Fibroblast of lung (primary cell): ENCODE measurements at regions not wholly inside any gene's neighbourhood (a gene's known extent, or its start where the extent isn't known, plus 50 kb on each side); places are given as distances from the start of the nearest gene placed in this dataset.
A peak's percentile ranks its signal among the peaks of the same experiment; 100 is the strongest.

Experiments
- EZH2 ChIP-seq: IDR thresholded peaks from 2 replicates; pipeline ENCODE4 v1.5.1; 2012; ENCODE audit warnings: low read length, control low read depth, mild to moderate bottlenecking; ENCODE audit errors: missing control alignments
- TF ChIP-seq, protein P1 (sequence below), 2 donors: IDR thresholded peaks in 1 of 2; conservative IDR thresholded peaks in 1 of 2; 1 replicate in 1 of 2; 2 replicates in 1 of 2; pipeline ENCODE4 v1.5.1; 2011 to 2012; ENCODE audit warnings: low read length in 2 of 2, control low read depth in 1 of 2, inconsistent platforms in 1 of 2, low read depth in 1 of 2, mild to moderate bottlenecking in 1 of 2

GRCh38 chr5:72611118-72611730 is 104.0 kb upstream of the ZNF366 start:
- TF ChIP-seq, protein P1, sequence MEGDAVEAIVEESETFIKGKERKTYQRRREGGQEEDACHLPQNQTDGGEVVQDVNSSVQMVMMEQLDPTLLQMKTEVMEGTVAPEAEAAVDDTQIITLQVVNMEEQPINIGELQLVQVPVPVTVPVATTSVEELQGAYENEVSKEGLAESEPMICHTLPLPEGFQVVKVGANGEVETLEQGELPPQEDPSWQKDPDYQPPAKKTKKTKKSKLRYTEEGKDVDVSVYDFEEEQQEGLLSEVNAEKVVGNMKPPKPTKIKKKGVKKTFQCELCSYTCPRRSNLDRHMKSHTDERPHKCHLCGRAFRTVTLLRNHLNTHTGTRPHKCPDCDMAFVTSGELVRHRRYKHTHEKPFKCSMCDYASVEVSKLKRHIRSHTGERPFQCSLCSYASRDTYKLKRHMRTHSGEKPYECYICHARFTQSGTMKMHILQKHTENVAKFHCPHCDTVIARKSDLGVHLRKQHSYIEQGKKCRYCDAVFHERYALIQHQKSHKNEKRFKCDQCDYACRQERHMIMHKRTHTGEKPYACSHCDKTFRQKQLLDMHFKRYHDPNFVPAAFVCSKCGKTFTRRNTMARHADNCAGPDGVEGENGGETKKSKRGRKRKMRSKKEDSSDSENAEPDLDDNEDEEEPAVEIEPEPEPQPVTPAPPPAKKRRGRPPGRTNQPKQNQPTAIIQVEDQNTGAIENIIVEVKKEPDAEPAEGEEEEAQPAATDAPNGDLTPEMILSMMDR (conservative IDR thresholded peaks at IDR 0.05 in 1 of 2, IDR thresholded peaks at IDR 0.05 in 1 of 2; ENCODE audit: low read depth in 1 of 2, low read length in 2 of 2): peak; percentile 97 to 100
- no peak for TF ChIP-seq EZH2
